SK-N-SH treated with all-trans-retinoic acid at 6 μM for 48 hours (cell line): ENCODE measurements at regions not wholly inside any gene's neighbourhood (a gene's known extent, or its start where the extent isn't known, plus 50 kb on each side); places are given as distances from the start of the nearest gene placed in this dataset.

Experiments used
- ARNTL ChIP-seq: fragments of 450-650 bp; formaldehyde crosslinking; IDR thresholded peaks from 2 replicates; pipeline ENCODE4 v1.5.0; 2020; ENCODE audit warnings: low read depth, mild to moderate bottlenecking, moderate library complexity, borderline replicate concordance
- BACH2 ChIP-seq: fragments of 250-450 bp; sonication (Bioruptor Pico); IDR thresholded peaks from 2 replicates; pipeline ENCODE4 v1.9.0; 2021; ENCODE audit warnings: mild to moderate bottlenecking, borderline replicate concordance
- CSDC2 ChIP-seq: fragments of 250-450 bp; sonication (Bioruptor Pico); IDR thresholded peaks from 2 replicates; pipeline ENCODE4 v1.5.0; 2020; ENCODE audit warnings: mild to moderate bottlenecking, moderate library complexity
- ESRRG ChIP-seq: fragments of 250-450 bp; sonication (Bioruptor Pico); IDR thresholded peaks from 2 replicates; pipeline ENCODE4 v1.6.1; 2021; ENCODE audit warnings: mild to moderate bottlenecking
- OSR1 ChIP-seq: fragments of 250-450 bp; sonication (Bioruptor Pico); IDR thresholded peaks from 2 replicates; pipeline ENCODE4 v1.8.0; 2022; ENCODE audit warnings: moderate library complexity, mild to moderate bottlenecking, inconsistent platforms
- RARB ChIP-seq: fragments of 250-450 bp; sonication (Bioruptor Pico); IDR thresholded peaks from 2 replicates; pipeline ENCODE4 v1.8.0; 2021; ENCODE audit warnings: mild to moderate bottlenecking, moderate library complexity
- SNAI2 ChIP-seq: fragments of 250-450 bp; sonication (Bioruptor Pico); IDR thresholded peaks from 2 replicates; pipeline ENCODE4 v1.5.0; 2020; ENCODE audit warnings: mild to moderate bottlenecking, moderate library complexity
- TOX ChIP-seq: fragments of 250-450 bp; sonication (Bioruptor Pico); IDR thresholded peaks from 2 replicates; pipeline ENCODE4 v1.8.0; 2021; ENCODE audit warnings: mild to moderate bottlenecking, moderate library complexity, borderline replicate concordance
- ZFP3 ChIP-seq: fragments of 250-450 bp; sonication (Bioruptor Pico); IDR thresholded peaks from 2 replicates; pipeline ENCODE4 v1.5.0; 2020; ENCODE audit warnings: mild to moderate bottlenecking, moderate library complexity
- ZFP30 ChIP-seq: fragments of 450-650 bp; formaldehyde crosslinking; IDR thresholded peaks from 2 replicates; pipeline ENCODE4 v1.5.0; 2022; ENCODE audit warnings: mild to moderate bottlenecking, moderate library complexity
- ZNF565 ChIP-seq: fragments of 450-650 bp; formaldehyde crosslinking; conservative IDR thresholded peaks from 2 replicates; pipeline ENCODE4 v1.5.0; 2020; ENCODE audit warnings: low read depth, mild to moderate bottlenecking, moderate library complexity
- TF ChIP-seq, protein P1 (sequence below): fragments of 250-450 bp; sonication (Bioruptor Pico); IDR thresholded peaks from 2 replicates; pipeline ENCODE4 v1.8.0; 2020; ENCODE audit warnings: mild to moderate bottlenecking, moderate library complexity, borderline replicate concordance
- TF ChIP-seq, protein P2 (sequence below): fragments of 250-450 bp; sonication (Bioruptor Pico); IDR thresholded peaks from 2 replicates; pipeline ENCODE4 v1.5.0; 2020; ENCODE audit warnings: mild to moderate bottlenecking, moderate library complexity

DNA sequence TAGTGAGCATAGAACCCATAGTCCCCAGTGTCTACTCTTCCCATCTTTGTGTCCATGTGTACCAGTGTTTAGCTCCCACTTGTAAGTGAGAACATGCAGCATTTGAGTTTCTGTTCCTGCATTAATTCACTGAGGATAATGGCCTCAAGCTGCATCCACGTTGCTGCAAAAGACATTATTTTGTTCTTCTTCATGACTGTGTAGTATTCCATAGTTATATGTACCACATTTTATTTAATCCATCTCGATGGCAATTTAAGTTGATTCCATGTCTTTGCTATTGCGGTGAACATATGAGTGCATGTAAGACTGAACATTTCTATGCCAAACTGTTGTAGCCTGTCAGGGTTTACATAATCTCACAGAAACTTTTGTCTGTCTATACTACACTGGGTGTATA is 237.2 kb downstream of the IPO8 start:
- TF ChIP-seq ESRRG (CRISPR knock-in tag) (no peak), BACH2 (CRISPR knock-in tag) (no peak), SNAI2 (no peak), TOX (CRISPR knock-in tag) (no peak), ARNTL (CRISPR knock-in tag) (no peak), ZNF565 (CRISPR knock-in tag) (no peak), ZFP3 (CRISPR knock-in tag) (no peak), CSDC2 (CRISPR knock-in tag) (no peak), OSR1 (CRISPR knock-in tag) (no peak), RARB (CRISPR knock-in tag) (no peak), ZFP30 (no peak)
- TF ChIP-seq, protein P1, sequence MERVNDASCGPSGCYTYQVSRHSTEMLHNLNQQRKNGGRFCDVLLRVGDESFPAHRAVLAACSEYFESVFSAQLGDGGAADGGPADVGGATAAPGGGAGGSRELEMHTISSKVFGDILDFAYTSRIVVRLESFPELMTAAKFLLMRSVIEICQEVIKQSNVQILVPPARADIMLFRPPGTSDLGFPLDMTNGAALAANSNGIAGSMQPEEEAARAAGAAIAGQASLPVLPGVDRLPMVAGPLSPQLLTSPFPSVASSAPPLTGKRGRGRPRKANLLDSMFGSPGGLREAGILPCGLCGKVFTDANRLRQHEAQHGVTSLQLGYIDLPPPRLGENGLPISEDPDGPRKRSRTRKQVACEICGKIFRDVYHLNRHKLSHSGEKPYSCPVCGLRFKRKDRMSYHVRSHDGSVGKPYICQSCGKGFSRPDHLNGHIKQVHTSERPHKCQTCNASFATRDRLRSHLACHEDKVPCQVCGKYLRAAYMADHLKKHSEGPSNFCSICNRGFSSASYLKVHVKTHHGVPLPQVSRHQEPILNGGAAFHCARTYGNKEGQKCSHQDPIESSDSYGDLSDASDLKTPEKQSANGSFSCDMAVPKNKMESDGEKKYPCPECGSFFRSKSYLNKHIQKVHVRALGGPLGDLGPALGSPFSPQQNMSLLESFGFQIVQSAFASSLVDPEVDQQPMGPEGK (CRISPR knock-in tag) = no peak
- TF ChIP-seq, protein P2, sequence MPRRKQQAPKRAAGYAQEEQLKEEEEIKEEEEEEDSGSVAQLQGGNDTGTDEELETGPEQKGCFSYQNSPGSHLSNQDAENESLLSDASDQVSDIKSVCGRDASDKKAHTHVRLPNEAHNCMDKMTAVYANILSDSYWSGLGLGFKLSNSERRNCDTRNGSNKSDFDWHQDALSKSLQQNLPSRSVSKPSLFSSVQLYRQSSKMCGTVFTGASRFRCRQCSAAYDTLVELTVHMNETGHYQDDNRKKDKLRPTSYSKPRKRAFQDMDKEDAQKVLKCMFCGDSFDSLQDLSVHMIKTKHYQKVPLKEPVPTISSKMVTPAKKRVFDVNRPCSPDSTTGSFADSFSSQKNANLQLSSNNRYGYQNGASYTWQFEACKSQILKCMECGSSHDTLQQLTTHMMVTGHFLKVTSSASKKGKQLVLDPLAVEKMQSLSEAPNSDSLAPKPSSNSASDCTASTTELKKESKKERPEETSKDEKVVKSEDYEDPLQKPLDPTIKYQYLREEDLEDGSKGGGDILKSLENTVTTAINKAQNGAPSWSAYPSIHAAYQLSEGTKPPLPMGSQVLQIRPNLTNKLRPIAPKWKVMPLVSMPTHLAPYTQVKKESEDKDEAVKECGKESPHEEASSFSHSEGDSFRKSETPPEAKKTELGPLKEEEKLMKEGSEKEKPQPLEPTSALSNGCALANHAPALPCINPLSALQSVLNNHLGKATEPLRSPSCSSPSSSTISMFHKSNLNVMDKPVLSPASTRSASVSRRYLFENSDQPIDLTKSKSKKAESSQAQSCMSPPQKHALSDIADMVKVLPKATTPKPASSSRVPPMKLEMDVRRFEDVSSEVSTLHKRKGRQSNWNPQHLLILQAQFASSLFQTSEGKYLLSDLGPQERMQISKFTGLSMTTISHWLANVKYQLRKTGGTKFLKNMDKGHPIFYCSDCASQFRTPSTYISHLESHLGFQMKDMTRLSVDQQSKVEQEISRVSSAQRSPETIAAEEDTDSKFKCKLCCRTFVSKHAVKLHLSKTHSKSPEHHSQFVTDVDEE (CRISPR knock-in tag) = no peak
